Spleen (tissue), 11 donors: ENCODE measurements at regions not wholly inside any gene's neighbourhood (a gene's known extent, or its start where the extent isn't known, plus 50 kb on each side); places are given as distances from the start of the nearest gene placed in this dataset.

Experiments used
- DNase-seq: peaks from one replicate; pipeline ENCODE4 v3.0.0-alpha.2; 2020
- H3K27ac ChIP-seq, 8 donors: fragments of 200-600 bp; sonication (generic) in 7 of 8; 1 replicate in 4 of 8; 2 replicates in 4 of 8; pipeline versions ENCODE4 v1.5.0 to v1.8.0; 2016 to 2021; ENCODE audit warnings: inconsistent platforms in 4 of 8, mild to moderate bottlenecking in 4 of 8, moderate library complexity in 1 of 8
- H3K27me3 ChIP-seq, 7 donors: fragments of 200-600 bp; sonication (generic) in 6 of 7; replicated peaks in 1 of 7; 1 replicate in 4 of 7; 2 replicates in 3 of 7; pipeline versions ENCODE4 v1.5.0 to v1.8.0; 2016 to 2021; ENCODE audit warnings: inconsistent platforms in 3 of 7, mild to moderate bottlenecking in 1 of 7
- H3K36me3 ChIP-seq, 6 donors: fragments of 200-600 bp; sonication (generic) in 5 of 6; 1 replicate in 4 of 6; 2 replicates in 2 of 6; pipeline versions ENCODE4 v1.5.0 to v1.8.0; 2016 to 2021; ENCODE audit warnings: inconsistent platforms in 2 of 6
- H3K4me1 ChIP-seq, 6 donors: fragments of 200-600 bp; sonication (generic) in 5 of 6; 1 replicate in 3 of 6; 2 replicates in 3 of 6; pipeline versions ENCODE4 v1.5.0 to v1.8.0; 2016 to 2021; ENCODE audit warnings: inconsistent platforms in 3 of 6
- H3K4me3 ChIP-seq, 8 donors: fragments of 200-600 bp; sonication (generic) in 7 of 8; 1 replicate in 4 of 8; 2 replicates in 4 of 8; pipeline versions ENCODE4 v1.5.0 to v1.8.0; 2016 to 2021; ENCODE audit warnings: inconsistent platforms in 4 of 8, mild to moderate bottlenecking in 4 of 8, moderate library complexity in 2 of 8
- H3K9me3 ChIP-seq, 8 donors: fragments of 200-600 bp; sonication (generic) in 7 of 8; 1 replicate in 4 of 8; 2 replicates in 4 of 8; pipeline versions ENCODE4 v1.5.0 to v1.8.0; 2016 to 2021; ENCODE audit warnings: inconsistent platforms in 4 of 8
- CTCF ChIP-seq, 11 experiments: fragments of 200-600 bp in 7 of 11; fragments of 450-650 bp in 4 of 11; sonication (generic) in 4 of 11; IDR thresholded peaks in 8 of 11; conservative IDR thresholded peaks in 3 of 11; 1 replicate in 7 of 11; 2 replicates in 4 of 11; pipeline versions ENCODE4 v1.4.0 to v1.8.0; 2016 to 2021; ENCODE audit warnings: antibody characterized with exemption in 11 of 11, inconsistent platforms in 4 of 11, mild to moderate bottlenecking in 1 of 11
- POLR2A ChIP-seq, 3 donors: fragments of 450-650 bp; IDR thresholded peaks; one replicate each; pipeline ENCODE4 v1.5.1; 2017; ENCODE audit warnings: antibody characterized with exemption in 3 of 3, mild to moderate bottlenecking in 1 of 3
- POLR2AphosphoS5 ChIP-seq, 3 donors: sonication (generic); formaldehyde crosslinking; IDR thresholded peaks; one replicate each; pipeline ENCODE4 v1.5.1; 2017; ENCODE audit warnings: antibody characterized with exemption in 3 of 3
- WGBS, 5 donors: extraction: QIAGEN DNeasy Blood & Tissue Kit in 3 of 5; methylation state at CpG; one replicate each; pipeline versions ENCODE4 v1.1.5 to v1.1.7; 2013 to 2018; 5-methylcytosine and 5-hydroxymethylcytosine counted together
- intact Hi-C: fragments of 100-400 bp; cut with DNase I; formaldehyde crosslinking; loops from one replicate; pipeline ENCODE4 v1.15.0; 2023; ENCODE audit warnings: low total_unique reads
- donor health status: healthy with polysubstance abuse.
- donor health status: DM: no; HTN: no; CAD: no; lungs with moderate emphysema.
- donor health status: DM: no; HTN: no; CAD: no.
- donor health status: Bipolar disorder and iron deficiency.
- donor health status: healthy.
- donor health status: DM: no; HTN: no; CAD: no.
- donor health status: DM: yes; HTN: yes; CAD: no.

- no peak for DNase-seq
- intact Hi-C loops = no loop called here
- H3K4me3 ChIP-seq = no peak overlapping the region
- H3K4me1 ChIP-seq = peaks cover 0 to 3% (median 0%) of the 10 kb centered on the region in 6 donors
- no peaks in the 10 kb centered on the region for H3K27me3 ChIP-seq
- TF ChIP-seq POLR2AphosphoS5 (IDR thresholded peaks at IDR 0.05) (no peak), CTCF (IDR thresholded peaks at IDR 0.05 in 8 of 11, conservative IDR thresholded peaks at IDR 0.05 in 3 of 11) (no peak), POLR2A (IDR thresholded peaks at IDR 0.05) (no peak)
- no peaks in the 10 kb centered on the region for H3K36me3 ChIP-seq
- H3K9me3 ChIP-seq = no peaks in the 10 kb centered on the region
- H3K27ac ChIP-seq = no peak overlapping the region
Measured at GRCh38 chr5:158394102-158394501, 535.2 kb upstream of the CLINT1 start.

- Histone ChIP-seq H3K27ac (no peak overlapping the region), H3K9me3 (no peaks in the 10 kb centered on the region), H3K27me3 (no peaks in the 10 kb centered on the region), H3K4me3 (no peak overlapping the region), H3K36me3 (no peaks in the 10 kb centered on the region), H3K4me1 (peaks cover 0 to 3% (median 0%) of the 10 kb centered on the region in 6 donors)
- 53 to 71% (median 63%) methylated on average over 3 of the region's 3 CpGs for WGBS, 5 donors
- no peak for TF ChIP-seq CTCF (IDR thresholded peaks at IDR 0.05 in 8 of 11, conservative IDR thresholded peaks at IDR 0.05 in 3 of 11)
- no peak for TF ChIP-seq POLR2A (IDR thresholded peaks at IDR 0.05)
- no peak for TF ChIP-seq POLR2AphosphoS5 (IDR thresholded peaks at IDR 0.05)
- DNase-seq = no peak
- intact Hi-C loops = no loop called here
Measured at GRCh38 chr5:158393457-158393856, 534.5 kb upstream of the CLINT1 start.

DNA sequence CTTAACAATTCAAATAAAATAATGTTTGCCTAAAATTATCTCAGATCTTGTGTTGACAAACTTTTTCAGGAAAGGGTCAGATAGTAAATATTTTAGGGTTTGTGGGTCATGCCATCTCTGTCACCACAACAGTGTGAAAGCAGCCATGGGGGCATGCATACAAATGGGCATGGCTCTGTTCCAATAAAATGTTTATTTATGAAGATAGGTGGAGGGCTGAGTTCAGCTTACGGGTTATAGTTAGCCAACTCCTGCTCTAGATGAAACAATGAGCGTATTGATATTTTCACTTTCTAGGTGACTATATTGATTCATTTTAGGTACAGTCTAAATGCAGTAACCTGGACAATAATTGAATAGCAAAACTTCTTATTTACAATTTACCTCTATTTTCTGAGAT lies 533.8 kb upstream of the CLINT1 start:
- Histone ChIP-seq H3K36me3 (no peaks in the 10 kb centered on the region), H3K27me3 (no peaks in the 10 kb centered on the region), H3K9me3 (no peaks in the 10 kb centered on the region), H3K4me1 (peaks cover 0 to 3% (median 0%) of the 10 kb centered on the region in 6 donors), H3K27ac (no peak overlapping the region), H3K4me3 (no peak overlapping the region)
- intact Hi-C loops = no loop called here
- DNase-seq = no peak
- WGBS, 5 donors = 54 to 83% (median 69%) methylated on average over 2 of the region's 2 CpGs
- TF ChIP-seq POLR2AphosphoS5 (IDR thresholded peaks at IDR 0.05) = no peak
- TF ChIP-seq POLR2A (IDR thresholded peaks at IDR 0.05) = no peak
- TF ChIP-seq CTCF (IDR thresholded peaks at IDR 0.05 in 8 of 11, conservative IDR thresholded peaks at IDR 0.05 in 3 of 11) = no peak

DNA sequence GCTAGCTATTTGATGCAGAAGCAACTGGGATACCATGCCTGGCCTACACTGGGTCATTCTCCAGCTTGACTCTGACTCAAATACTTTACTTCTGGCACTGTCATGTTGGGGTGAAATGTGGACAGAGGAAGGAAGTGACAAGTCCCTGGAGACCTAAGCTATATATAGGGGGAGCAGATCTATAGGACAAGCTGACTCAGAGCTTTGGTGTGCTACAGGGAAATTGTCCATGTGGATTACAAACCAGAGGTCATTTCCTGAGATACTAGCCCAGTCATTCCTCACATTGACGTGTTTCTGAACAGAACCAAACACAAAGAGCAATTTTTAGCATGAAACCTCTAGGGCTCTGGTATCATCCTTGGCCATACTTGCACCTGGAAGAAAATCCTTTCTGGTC lies 531.6 kb upstream of the CLINT1 start:
- Histone ChIP-seq H3K9me3 (peaks cover 0 to 9% (median 5%) of the 10 kb centered on the region in 8 donors), H3K27ac (no peak overlapping the region), H3K27me3 (no peaks in the 10 kb centered on the region), H3K4me3 (no peak overlapping the region), H3K4me1 (peaks cover 0 to 3% (median 0%) of the 10 kb centered on the region in 6 donors), H3K36me3 (no peaks in the 10 kb centered on the region)
- TF ChIP-seq POLR2A (IDR thresholded peaks at IDR 0.05) (no peak), CTCF (IDR thresholded peaks at IDR 0.05 in 8 of 11, conservative IDR thresholded peaks at IDR 0.05 in 3 of 11) (no peak), POLR2AphosphoS5 (IDR thresholded peaks at IDR 0.05) (no peak)
- no peak for DNase-seq
- 20 to 49% (median 31%) methylated on average over 1 of the region's 1 CpG for WGBS, 5 donors
- intact Hi-C loops = no loop called here
